ENCODE measurements at regions not wholly inside any gene's neighbourhood (a gene's known extent, or its start where the extent isn't known, plus 50 kb on each side); places are given as distances from the start of the nearest gene placed in this dataset.
"Not testable (repeated sequence)": the region's sequence is repeated elsewhere in the genome, so short reads cannot be mapped to it uniquely, and the experiment has no call there.

- DNase-seq (ENCODE audit: low spot score) = not testable (repeated sequence)
Observed at GRCh38 chr3:192968901-192969300, 51.2 kb upstream of the MB21D2 start.

- no peak for DNase-seq (ENCODE audit: low spot score)
Observed at GRCh38 chr3:192980632-192981031, 63.0 kb upstream of the MB21D2 start.

GRCh38 chr3:192986379-192986778, 68.7 kb upstream of the MB21D2 start:
- no peak for DNase-seq (ENCODE audit: low spot score)

- DNase-seq (ENCODE audit: low spot score) = no peak
Observed at GRCh38 chr3:192991356-192991755, 73.7 kb upstream of the MB21D2 start.

GRCh38 chr3:192992361-192992760, 74.7 kb upstream of the MB21D2 start:
- no peak for DNase-seq (ENCODE audit: low spot score)

- no peak for DNase-seq (ENCODE audit: low spot score)
Observed at GRCh38 chr3:192993411-192993810, 75.8 kb upstream of the MB21D2 start.

GRCh38 chr3:193001113-193001512, 83.5 kb upstream of the MB21D2 start:
- not testable (repeated sequence) for DNase-seq (ENCODE audit: low spot score)

GRCh38 chr3:193003624-193004023, 86.0 kb upstream of the MB21D2 start:
- DNase-seq (ENCODE audit: low spot score) = not testable (repeated sequence)

- DNase-seq (ENCODE audit: low spot score) = no peak
Observed at GRCh38 chr3:193008654-193009053, 91.0 kb upstream of the MB21D2 start.

- DNase-seq (ENCODE audit: low spot score) = no peak
Observed at GRCh38 chr3:193010191-193010590, 92.5 kb upstream of the MB21D2 start.

- no peak for DNase-seq (ENCODE audit: low spot score)
Observed at GRCh38 chr3:193011958-193012357, 94.3 kb upstream of the MB21D2 start.

GRCh38 chr3:193014902-193015301, 97.2 kb upstream of the MB21D2 start:
- DNase-seq (ENCODE audit: low spot score) = peak; percentile 43

- peak; percentile 63 for DNase-seq (ENCODE audit: low spot score)
Observed at GRCh38 chr3:193016437-193016901, 98.8 kb upstream of the MB21D2 start.

GRCh38 chr3:193021506-193022010, 103.9 kb upstream of the MB21D2 start:
- DNase-seq (ENCODE audit: low spot score) = no peak

- no peak for DNase-seq (ENCODE audit: low spot score)
Observed at GRCh38 chr3:193023218-193023617, 105.6 kb upstream of the MB21D2 start.

- DNase-seq (ENCODE audit: low spot score) = no peak
Observed at GRCh38 chr3:193028258-193028657, 110.6 kb upstream of the MB21D2 start.

- DNase-seq (ENCODE audit: low spot score) = no peak
Observed at GRCh38 chr3:193029800-193030199, 112.1 kb upstream of the MB21D2 start.

GRCh38 chr3:193030276-193030675, 112.6 kb upstream of the MB21D2 start:
- no peak for DNase-seq (ENCODE audit: low spot score)

GRCh38 chr3:193031911-193032310, 114.3 kb upstream of the MB21D2 start:
- no peak for DNase-seq (ENCODE audit: low spot score)

GRCh38 chr3:193033226-193033780, 115.6 kb upstream of the MB21D2 start:
- no peak for DNase-seq (ENCODE audit: low spot score)

- not testable (repeated sequence) for DNase-seq (ENCODE audit: low spot score)
Observed at GRCh38 chr3:193037828-193038227, 120.2 kb upstream of the MB21D2 start.

- no peak for DNase-seq (ENCODE audit: low spot score)
Observed at GRCh38 chr3:193039058-193039457, 121.4 kb upstream of the MB21D2 start.

- DNase-seq (ENCODE audit: low spot score) = peak; percentile 62
Observed at GRCh38 chr3:193040836-193041672, 123.4 kb upstream of the MB21D2 start.
